HG02642 (cell line): ENCODE measurements at regions not wholly inside any gene's neighbourhood (a gene's known extent, or its start where the extent isn't known, plus 50 kb on each side); places are given as distances from the start of the nearest gene placed in this dataset.
"Not testable (repeated sequence)": the region's sequence is repeated elsewhere in the genome, so short reads cannot be mapped to it uniquely, and the experiment has no call there.

Source experiments
- ATAC-seq: cut with Tn5 transposase; IDR thresholded peaks from one replicate; pipeline ENCODE4 v1.9.1; 2021; ENCODE audit warnings: mild to moderate bottlenecking; ENCODE audit not compliant: unreplicated experiment, poor library complexity

GRCh38 chr7:51611937-51612336 lies 295.3 kb upstream of the COBL start:
- no peak for ATAC-seq

GRCh38 chr7:51607447-51607846 lies 290.8 kb upstream of the COBL start:
- no peak for ATAC-seq

GRCh38 chr7:51606601-51607154 lies 290.1 kb upstream of the COBL start:
- ATAC-seq, result no peak

GRCh38 chr7:51602376-51602775 lies 285.8 kb upstream of the COBL start:
- no peak for ATAC-seq

- ATAC-seq, result no peak
Observed at GRCh38 chr7:51601461-51601860, 284.9 kb upstream of the COBL start.

GRCh38 chr7:51599935-51600334 lies 283.3 kb upstream of the COBL start:
- ATAC-seq, result not testable (repeated sequence)

- no peak for ATAC-seq
Observed at GRCh38 chr7:51593628-51594027, 277.0 kb upstream of the COBL start.

- no peak for ATAC-seq
Observed at GRCh38 chr7:51592842-51593599, 276.4 kb upstream of the COBL start.

- ATAC-seq, result no peak
Observed at GRCh38 chr7:51591223-51591622, 274.6 kb upstream of the COBL start.

- no peak for ATAC-seq
Observed at GRCh38 chr7:51590746-51591145, 274.1 kb upstream of the COBL start.

- ATAC-seq, result no peak
Observed at GRCh38 chr7:51589111-51589510, 272.5 kb upstream of the COBL start.

GRCh38 chr7:51587604-51588003 lies 271.0 kb upstream of the COBL start:
- no peak for ATAC-seq

GRCh38 chr7:51577390-51577789 lies 260.8 kb upstream of the COBL start:
- no peak for ATAC-seq

GRCh38 chr7:51569581-51569980 lies 253.0 kb upstream of the COBL start:
- no peak for ATAC-seq

- no peak for ATAC-seq
Observed at GRCh38 chr7:51569176-51569575, 252.6 kb upstream of the COBL start.

- ATAC-seq, result no peak
Observed at GRCh38 chr7:51551070-51551469, 234.5 kb upstream of the COBL start.

GRCh38 chr7:51545131-51545530 lies 228.5 kb upstream of the COBL start:
- ATAC-seq, result no peak

GRCh38 chr7:51543801-51544553 lies 227.4 kb upstream of the COBL start:
- ATAC-seq, result no peak

- ATAC-seq, result not testable (repeated sequence)
Observed at GRCh38 chr7:51540906-51541305, 224.3 kb upstream of the COBL start.

GRCh38 chr7:51539840-51540239 lies 223.2 kb upstream of the COBL start:
- no peak for ATAC-seq

- no peak for ATAC-seq
Observed at GRCh38 chr7:51528172-51528571, 211.6 kb upstream of the COBL start.
